GM18511 (cell line): ENCODE measurements at regions not wholly inside any gene's neighbourhood (a gene's known extent, or its start where the extent isn't known, plus 50 kb on each side); places are given as distances from the start of the nearest gene placed in this dataset.
A peak's percentile ranks its signal among the peaks of the same experiment; 100 is the strongest.
"Not testable (repeated sequence)": the region's sequence is repeated elsewhere in the genome, so short reads cannot be mapped to it uniquely, and the experiment has no call there.

Source experiments
- ATAC-seq: cut with Tn5 transposase; IDR thresholded peaks from one replicate; pipeline ENCODE4 v1.9.1; 2021; ENCODE audit warnings: mild to moderate bottlenecking, moderate library complexity; ENCODE audit not compliant: unreplicated experiment

DNA sequence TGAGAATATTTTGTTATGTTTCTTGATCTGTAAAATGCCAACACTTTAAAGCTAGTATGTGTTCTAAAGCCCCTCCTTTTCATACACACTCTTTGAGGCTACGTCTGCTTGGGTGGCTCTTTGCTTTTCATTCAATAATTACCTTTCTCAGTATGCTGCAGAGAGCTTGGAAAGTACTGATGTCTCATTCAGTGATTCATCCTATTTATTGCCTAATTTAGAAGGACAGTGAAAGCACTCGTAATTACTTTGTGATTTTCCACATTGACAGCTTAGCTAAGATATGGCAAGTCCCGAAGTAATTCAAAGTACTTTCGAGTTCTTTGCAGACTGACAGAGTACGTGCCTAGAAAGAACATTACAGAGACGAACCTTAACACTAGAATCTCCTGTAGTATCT lies 57.2 kb downstream of the BMP15 start:
- no peak for ATAC-seq

DNA sequence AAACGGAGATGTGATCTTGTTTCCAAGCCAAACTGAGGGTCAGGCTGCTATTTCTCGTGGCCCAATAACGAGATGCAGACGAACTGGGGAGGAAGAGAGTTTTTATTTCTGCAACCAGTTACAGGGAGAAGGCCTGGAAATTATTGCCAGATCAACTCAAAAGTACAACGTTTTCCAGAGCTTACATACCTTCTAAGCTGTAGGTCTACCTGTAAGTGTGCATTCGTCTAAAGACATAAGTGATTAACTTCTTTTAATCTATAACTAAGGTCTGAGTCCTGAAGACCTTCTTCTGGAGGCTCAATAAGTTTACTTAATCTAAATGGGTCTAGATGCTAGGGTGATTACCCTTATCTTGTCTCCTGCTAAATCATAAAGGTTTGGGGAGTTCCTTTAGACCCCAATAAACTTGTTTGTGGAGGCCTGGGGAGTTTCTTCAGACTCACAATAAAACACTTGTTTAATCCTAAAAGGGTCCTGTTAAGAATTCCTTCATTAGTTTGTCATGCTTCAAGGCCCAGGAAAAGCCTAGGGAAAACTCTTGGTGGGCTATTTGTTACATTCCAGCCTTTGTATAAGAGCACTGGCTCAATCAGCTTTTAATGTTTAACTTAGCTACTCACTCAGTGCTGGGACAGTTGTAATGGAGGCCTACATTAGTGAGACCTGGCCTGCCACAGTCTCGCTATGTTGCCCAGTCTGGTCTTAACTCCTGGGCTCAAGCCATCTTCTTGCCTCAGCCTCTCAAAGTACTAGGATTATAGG lies 58.5 kb downstream of the BMP15 start:
- not testable (repeated sequence) for ATAC-seq

DNA sequence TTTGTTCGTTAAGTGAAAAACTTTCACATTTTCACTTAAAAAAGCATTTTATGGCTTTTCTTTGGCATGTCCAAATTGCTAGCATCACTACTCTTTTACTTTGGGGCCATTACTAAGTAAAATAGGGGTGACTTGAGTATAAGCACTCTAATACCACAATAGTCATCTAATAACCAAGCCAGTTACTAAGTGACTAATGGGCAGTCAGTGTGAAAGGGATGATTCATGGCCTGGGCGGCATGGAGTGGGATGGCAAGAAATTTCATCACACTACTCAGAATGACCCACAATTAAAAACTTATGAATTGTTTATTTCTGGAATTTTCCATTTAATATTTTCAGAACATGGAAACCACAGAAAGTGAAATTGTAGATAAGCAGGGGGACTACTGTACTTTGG lies 60.9 kb downstream of the BMP15 start:
- ATAC-seq: peak; percentile 85

DNA sequence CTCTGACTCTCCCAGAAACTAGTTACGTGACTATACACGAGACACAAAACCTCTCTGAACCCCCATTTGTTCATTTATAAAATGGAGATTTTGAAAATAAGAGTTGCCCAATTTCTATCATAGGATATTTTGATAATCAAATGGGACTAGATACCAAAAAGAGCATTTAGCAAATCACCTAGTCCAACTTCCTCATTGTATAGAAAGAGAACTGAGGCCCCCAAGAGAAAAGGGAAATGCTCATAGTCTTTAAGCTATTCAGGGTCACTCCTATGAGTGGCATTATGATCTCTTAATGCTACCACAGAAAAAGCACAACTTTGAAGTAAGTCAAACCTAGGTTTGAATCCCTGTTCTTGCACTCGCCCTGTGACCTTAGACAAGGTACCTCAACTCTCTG lies 62.7 kb downstream of the BMP15 start:
- ATAC-seq: no peak

DNA sequence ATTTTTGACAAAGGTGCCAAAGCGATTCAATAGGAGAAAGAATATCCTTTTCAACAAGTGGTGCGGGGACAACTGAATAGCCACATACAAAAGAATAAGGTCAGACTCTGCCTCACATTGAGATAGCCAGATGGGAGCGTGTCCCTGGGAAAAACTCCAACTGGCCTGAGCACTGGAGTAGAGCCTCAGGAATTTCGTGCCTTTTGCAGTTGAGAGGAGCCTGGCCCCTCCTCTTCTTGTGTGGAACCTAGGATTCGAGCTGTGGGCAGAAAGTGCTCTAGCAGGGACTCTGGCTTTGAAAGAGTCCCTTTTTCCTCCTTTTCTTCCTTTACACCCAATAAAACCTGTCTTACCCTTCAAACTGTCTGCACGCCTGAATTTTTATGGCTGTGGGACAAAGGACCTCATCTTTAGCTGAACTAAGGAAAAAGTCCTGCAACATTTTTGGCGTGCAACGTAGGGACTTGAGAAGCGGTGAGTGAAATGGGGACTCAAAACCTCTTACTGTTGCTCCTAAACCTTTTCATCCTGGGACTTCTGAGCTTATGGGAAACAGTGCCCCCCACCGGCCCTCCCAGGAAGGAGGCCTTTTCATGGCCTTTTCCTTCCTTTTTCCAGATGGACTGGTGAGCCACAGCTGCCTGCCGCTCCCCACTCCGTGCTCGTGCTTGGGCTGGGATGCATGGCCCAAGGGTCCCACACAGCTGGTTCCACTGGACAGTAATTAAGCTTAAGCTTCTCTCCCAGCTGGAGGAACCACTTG lies 68.6 kb downstream of the BMP15 start:
- no peak for ATAC-seq

DNA sequence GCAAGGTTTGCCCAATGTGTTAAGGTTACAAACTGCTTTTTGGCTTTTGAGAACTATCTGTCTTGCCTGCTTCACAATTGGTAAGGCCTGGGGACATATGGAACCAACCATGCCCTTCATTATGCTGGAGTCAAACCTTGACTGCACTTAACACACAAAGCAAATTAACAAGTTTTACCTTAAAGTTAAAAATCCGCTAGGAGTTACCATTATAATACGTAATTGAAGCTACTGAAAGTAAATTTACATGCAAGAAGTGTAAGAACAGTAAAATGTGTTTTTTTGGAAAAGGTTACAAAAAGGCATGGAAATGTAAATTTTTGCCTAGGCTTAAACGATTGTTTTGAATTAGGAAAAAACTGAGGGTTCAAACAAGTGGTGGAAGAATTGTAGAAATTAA lies 69.7 kb downstream of the BMP15 start:
- no peak for ATAC-seq

DNA sequence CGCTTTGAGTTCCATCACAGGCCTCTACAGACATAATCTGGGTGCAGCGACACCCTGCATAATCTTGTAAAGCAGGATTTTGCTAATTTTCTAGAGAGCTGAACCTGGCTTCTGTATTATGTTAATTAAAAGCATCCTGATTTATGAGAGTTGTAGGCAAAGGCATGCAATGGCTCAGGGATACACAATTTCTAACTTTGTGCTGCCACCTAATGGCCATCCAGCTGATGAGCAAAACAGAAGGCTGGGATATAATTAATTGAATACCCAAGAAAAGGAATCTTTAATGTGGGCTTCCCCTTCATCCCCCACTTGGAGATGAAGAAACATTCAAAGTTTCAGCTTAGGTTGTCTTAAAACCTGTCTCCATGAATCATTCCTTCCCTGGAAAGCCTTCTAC lies 78.1 kb downstream of the BMP15 start:
- ATAC-seq: no peak

DNA sequence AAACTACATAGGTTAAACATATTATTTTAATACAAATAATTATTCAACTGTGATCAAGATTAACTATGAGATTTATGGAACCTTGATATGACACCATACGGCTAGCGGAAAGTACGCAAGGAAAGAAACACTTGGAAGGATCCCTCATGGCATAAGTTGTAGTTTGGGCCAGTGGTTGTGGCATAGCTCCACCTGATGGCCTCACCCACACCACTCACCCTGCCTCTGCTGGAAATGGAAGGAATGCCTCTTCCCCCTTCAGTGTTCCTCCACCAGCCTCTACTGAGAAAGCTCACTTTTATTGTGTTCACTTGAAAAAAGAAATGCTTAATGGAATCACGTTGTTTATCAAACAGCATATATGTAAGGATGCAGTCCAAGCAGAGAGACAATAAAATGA lies 86.4 kb downstream of the BMP15 start:
- no peak for ATAC-seq

DNA sequence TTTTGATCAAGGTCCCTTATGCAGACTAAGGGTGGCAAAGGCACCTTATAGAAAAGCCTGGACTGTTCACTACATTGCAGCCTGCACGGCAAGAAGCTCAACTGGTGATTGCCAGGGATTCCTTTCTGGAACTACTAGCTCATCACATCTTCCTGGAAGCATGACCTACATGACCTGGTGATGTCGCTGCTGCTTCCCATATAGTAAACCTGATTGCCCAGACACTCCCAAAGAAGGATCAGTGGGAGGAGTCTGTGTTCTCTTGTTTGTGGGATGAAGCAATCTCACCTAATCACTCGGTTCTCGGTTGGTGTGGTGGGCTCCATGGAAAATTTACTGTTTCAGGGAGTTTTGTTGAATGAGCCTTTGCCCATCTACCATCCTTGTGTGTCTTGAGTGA lies 89.8 kb downstream of the BMP15 start:
- not testable (repeated sequence) for ATAC-seq

DNA sequence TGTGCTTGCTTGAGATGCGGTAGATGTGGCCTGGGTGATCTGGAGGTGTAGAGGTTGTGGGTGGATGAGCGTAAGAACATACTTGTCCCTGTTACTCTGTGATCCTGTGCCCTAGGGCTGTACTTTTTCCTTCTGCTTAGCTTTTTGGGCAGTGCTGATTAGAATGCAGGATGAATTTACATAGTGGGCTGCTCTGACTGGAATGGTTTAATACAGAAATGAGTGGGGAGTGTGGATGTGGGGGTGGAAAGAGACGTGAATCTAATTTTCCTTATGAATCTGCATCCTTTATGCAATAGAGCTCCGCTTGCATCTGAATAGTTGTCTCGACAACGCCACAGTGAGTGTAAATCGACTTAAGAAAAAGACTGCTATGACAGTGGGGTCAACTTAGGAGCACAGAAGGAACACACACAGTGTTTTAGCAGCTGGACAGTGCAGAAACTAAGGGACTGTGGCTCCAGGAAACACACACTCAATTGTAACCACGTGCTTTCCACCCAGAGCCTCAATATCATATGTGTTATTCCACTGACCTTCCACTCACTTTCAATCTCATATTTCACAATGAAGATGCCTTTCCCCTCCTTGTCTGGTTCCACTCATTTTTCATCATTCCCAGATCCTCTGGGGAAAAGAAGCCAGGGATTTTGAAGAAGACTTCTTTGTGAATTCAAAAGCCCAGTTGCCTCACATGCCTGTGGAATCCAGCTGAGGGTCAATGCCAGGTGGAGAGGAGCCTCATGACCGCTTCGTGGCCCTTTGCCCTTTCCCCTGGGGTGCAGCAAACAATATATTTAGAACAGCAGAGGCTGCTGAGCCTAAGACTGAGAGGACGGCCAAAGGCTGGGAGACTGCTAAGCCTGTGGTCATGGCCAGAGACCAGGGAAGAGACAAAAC lies 91.4 kb downstream of the BMP15 start:
- ATAC-seq: not testable (repeated sequence)

DNA sequence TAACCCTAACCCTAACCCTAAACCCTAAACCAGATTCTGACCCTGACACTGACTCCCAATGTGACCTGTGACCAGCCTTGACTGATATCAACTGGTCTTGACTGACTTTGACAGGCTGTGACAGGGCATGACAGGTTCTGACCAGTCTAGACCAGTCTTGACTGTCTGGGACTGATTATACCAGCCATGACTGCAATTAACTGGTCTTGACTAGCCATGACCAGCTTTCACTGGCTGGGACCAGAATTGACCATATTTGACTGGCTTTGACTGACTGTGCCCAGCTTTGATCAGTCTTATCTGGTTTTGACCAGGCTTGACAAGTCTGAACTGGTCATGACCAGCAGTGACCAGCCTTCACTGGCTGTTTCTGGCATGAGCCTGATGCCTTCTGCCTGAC lies 95.5 kb downstream of the BMP15 start:
- ATAC-seq: no peak

DNA sequence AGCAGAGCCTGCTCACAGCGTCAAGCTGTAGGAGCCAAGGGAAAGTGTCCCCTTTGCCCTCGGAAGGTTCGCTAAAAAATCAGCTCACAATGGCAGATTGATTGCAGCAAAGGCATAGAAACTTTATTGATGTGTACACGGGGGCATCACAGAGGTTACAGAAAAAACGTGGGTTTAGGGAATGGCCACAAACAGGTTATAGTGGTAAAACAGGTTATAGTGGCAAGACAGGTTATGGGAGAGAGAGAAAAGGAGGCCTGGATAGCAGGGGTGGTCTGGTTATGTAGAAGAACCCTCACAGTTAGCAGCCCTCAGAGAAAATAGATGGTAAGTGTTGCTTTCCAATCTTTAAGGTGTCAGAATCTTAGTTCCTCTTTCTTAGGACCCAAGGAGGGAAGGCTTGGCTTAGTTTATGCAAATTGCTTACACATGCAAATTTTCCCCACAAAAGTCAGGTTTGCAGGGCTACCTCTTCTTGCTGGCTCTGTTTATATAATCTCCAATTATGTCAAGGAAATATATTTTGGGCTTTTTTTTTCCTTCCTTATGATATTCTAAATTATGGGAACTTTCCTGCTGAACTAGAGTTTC lies 113.7 kb downstream of the BMP15 start:
- ATAC-seq: peak; percentile 90

DNA sequence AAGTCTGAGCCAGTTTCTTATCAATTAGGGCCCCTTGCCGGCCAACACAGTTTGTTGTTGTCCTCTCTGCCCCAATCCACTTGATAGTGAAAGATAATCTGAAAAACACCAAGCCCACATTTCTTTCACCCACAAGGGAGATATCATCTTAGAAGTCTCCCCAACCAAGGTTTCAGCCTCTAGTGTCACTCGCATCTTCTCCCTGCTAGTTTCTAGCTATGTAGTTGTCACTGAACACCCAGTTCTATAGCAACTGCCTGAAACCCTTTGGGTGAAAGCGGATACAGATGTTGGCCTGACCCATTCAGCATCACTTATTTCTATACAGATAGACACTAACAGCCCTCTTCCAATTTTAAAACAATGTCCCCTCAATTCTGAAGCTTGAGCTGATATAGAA lies 116.3 kb downstream of the BMP15 start:
- ATAC-seq: no peak

DNA sequence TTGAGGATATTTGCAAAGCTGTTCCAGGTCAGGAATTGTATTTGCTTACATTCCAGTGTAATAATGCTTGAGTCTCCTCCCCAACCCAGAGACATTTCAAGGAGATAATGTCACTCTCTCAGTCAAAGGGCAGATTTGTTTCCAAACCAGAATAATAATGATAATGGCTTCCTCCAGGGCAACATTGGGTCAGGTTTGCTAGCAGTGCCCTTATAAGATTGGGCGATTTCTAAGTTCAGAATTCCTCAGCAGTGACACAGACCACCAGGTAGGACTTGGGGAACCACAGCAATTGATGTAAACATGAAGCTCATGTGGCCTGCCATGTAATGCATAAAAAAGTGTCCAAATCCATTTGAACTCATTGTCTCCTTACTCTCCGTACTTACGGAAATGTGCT lies 125.2 kb downstream of the BMP15 start:
- no peak for ATAC-seq

DNA sequence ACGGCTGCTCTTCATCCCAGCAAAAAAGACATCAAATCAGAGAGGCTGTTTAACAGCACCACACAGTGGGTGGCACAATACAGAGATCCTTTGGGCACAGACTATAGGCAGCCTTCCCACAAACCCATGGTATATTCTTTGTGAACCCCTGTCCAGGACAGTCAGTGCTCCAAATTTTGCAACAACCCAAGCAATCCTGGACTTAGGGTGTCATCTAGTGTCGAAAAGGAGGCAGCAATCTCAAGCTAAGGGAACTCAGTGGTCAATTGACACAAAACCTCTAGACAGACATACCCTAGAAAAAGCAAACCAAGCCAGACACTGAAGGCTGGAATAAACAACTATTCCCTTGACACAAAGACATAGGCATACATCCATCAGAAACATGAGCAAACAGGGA lies 137.4 kb downstream of the BMP15 start:
- no peak for ATAC-seq

DNA sequence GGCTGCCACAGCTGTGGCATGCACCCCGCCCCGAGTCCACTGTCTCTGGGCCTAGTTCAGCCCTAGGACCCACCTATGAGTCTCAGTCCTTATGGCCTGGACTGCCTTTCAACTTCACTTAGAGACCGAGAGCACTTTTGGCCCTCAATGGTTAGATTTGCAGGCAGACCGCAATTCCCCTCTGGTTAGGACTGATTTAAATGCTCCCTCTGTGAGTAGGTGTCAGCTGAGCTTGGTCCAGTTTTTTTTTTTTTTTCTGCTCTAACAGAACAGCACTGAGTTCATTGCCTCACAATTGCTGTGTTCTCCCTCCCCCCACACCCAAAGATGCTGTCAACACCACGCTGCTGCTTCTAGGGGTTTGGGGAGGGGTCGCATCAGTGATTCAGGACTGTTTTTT lies 143.2 kb downstream of the BMP15 start:
- ATAC-seq: no peak

DNA sequence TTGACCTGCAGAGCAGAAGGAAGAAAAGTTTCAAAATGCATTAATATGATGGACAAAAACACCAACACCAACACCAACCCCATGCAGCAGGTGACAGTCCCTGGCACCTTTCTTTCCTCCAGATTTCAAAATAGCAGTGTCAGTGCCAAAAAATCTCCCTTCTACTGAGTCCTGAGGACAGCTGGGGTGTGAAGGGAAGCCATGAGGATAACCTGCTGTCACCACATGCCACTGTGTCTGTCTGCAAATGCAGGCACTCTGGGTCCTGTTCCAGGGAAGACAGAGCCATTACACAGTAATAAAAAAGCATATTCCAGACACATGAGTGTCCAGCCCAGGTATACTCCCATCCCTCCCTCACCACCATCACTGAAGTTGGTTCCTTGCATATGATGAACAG lies 187.5 kb downstream of the BMP15 start:
- ATAC-seq: no peak

DNA sequence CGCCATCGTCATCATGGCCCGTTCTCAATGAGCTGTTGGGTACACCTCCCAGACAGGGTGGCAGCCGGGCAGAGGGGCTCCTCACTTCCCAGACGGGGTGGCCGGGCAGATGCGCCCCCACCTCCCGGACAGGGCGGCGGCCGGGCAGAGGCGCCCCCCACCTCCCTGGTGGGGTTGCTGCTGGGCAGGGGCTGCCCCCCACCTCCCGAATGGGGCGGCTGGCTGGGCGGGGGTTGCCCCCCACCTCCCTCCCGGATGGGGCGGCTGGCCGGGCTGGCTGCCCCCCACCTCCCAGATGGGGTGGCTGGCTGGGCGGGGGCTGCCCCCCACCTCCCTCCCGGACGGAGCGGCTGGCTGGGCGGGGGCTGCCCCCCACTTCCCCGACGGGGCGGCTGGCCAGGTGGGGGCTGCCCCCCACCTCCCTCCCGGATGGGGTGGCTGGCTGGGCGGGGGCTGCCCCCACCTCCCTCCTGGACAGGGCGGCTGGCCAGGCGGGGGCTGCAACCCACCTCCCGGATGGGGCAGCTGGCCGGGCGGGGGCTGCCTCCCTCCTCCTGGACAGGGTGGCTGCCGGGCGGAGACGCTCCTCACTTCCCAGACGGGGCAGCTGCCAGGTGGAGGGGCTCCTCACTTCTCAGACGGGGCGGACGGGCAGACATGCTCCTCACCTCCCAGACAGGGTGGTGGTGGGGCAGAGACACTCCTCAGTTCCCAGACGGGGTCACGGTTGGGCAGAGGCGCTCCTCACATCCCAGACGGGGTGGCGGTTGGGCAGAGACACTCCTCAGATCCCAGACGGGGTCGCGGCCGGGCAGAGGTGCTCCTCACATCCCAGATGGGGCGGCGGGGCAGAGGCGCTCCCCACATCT lies 208.8 kb downstream of the BMP15 start:
- not testable (repeated sequence) for ATAC-seq

DNA sequence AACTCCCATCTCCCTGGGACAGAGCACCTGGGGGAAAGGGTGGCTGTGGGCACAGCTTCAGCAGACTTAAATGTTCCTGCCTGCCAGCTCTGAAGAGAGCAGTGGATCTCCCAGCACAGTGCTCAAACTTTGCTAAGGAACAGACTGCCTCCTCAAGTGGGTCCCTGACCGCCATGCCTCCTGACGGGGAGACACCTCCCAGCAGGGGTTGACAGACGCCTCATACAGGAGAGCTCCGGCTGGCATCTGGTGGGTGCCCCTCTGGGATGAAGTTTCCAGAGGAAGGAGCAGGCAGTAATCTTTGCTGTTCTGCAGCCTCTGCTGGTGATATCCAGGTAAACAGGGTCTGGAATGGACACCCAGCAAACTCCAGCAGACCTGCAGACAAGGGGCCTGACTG lies 206.9 kb upstream of the NUDT10 start:
- ATAC-seq: not testable (repeated sequence)

DNA sequence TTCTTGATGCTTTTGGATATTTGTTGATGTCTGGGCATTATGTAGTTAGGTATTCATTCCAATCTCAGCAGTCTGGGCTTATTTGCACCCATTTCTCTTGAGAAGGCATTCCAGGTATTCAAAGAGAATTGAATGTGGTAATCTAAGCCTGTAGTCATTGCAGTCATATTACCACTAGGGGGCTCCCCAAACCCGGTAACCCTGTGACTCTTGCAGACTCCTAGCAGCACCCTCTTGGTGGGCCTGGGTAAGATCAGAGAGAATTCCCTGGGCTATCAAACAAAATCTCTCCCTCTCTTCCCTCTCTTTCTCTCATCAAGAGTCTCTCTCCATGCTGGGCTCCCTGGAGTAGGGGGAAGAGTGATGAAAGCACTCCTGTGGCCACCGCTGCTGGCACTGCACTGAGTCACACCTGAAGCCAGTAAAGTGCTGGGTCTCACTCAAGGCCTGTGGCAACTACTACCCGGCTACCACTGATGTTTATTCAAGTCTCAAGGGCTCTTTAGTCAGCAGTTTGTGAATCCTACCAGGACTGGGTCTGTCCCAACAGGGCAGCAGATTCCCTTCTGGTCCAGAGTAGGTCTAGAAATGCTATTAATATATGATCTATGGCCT lies 187.7 kb upstream of the NUDT10 start:
- peak; percentile 85 for ATAC-seq
